ENCODE measurements at regions not wholly inside any gene's neighbourhood (a gene's known extent, or its start where the extent isn't known, plus 50 kb on each side); places are given as distances from the start of the nearest gene placed in this dataset.
"Not testable (repeated sequence)": the region's sequence is repeated elsewhere in the genome, so short reads cannot be mapped to it uniquely, and the experiment has no call there.

GRCh38 chr12:41652981-41653380 lies 464.9 kb downstream of the PDZRN4 start:
- no peak for DNase-seq
- TF ChIP-seq, protein P1, sequence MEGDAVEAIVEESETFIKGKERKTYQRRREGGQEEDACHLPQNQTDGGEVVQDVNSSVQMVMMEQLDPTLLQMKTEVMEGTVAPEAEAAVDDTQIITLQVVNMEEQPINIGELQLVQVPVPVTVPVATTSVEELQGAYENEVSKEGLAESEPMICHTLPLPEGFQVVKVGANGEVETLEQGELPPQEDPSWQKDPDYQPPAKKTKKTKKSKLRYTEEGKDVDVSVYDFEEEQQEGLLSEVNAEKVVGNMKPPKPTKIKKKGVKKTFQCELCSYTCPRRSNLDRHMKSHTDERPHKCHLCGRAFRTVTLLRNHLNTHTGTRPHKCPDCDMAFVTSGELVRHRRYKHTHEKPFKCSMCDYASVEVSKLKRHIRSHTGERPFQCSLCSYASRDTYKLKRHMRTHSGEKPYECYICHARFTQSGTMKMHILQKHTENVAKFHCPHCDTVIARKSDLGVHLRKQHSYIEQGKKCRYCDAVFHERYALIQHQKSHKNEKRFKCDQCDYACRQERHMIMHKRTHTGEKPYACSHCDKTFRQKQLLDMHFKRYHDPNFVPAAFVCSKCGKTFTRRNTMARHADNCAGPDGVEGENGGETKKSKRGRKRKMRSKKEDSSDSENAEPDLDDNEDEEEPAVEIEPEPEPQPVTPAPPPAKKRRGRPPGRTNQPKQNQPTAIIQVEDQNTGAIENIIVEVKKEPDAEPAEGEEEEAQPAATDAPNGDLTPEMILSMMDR (IDR thresholded peaks at IDR 0.05; ENCODE audit: low read depth, low read length): no peak
- H3K9me3 ChIP-seq (ENCODE audit: severe bottlenecking): no peaks in the 10 kb centered on the region

DNA sequence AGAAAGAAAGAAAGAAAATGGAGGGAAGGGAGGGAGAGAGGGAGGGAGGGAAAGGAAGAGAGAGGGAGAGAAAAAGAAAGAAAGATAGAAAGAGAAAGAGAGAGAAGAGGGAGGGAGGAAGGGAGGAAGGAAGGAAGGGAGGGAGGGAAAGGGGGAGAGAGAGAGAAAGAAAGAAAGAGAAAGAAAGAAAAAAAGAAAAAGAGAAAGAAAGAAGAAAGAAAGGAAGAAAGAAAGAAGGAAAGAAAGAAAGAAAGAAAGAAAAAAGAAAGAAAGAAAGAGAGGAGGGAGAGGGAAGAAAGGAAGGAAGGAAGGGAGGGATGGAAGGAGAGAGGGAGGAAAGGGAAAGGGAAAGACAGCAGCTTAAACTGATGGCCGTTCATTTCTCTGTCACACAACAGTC lies 457.5 kb downstream of the PDZRN4 start:
- TF ChIP-seq, protein P1 (IDR thresholded peaks at IDR 0.05; ENCODE audit: low read depth, low read length): no peak
- Histone ChIP-seq H3K9me3 (ENCODE audit: severe bottlenecking) (no peaks in the 10 kb centered on the region), H3K36me3 (no peaks in the 10 kb centered on the region), H3K4me3 (ENCODE audit: low read depth, low read length) (no peak overlapping the region), H3K27me3 (ENCODE audit: insufficient read depth, low read depth, severe bottlenecking) (no peaks in the 10 kb centered on the region), H3K27ac (no peak overlapping the region)
- DNase-seq: no peak

More at GRCh38 chr12:41652981-41653380, 464.9 kb downstream of the PDZRN4 start:
- H3K4me3 ChIP-seq (ENCODE audit: low read depth, low read length): no peak overlapping the region
- no peaks in the 10 kb centered on the region for H3K36me3 ChIP-seq
- H3K27me3 ChIP-seq (ENCODE audit: insufficient read depth, low read depth, severe bottlenecking): no peaks in the 10 kb centered on the region
- no peak overlapping the region for H3K27ac ChIP-seq

DNA sequence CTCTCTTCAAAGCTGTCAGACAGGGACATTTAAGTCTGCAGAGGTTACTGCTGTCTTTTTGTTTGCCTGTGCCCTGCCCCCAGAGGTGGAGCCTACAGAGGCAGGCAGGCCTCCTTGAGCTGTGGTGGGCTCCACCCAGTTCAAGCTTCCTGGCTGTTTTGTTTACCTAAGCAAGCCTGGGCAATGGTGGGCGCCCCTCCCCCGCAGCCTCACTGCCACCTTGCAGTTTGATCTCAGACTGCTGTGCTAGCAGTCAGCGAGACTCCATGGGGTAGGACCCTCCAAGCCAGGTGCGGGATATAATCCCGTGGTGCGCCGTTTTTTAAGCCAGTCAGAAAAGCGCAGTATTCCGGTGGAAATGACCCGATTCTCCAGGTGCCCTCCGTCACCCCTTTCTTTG lies 454.7 kb downstream of the PDZRN4 start:
- H3K27me3 ChIP-seq (ENCODE audit: insufficient read depth, low read depth, severe bottlenecking); H3K4me3 ChIP-seq (ENCODE audit: low read depth, low read length); H3K36me3 ChIP-seq; H3K9me3 ChIP-seq (ENCODE audit: severe bottlenecking); DNase-seq; H3K27ac ChIP-seq: not testable (repeated sequence)

GRCh38 chr12:41636653-41637052 lies 448.5 kb downstream of the PDZRN4 start:
- H3K27me3 ChIP-seq (ENCODE audit: insufficient read depth, low read depth, severe bottlenecking): no peaks in the 10 kb centered on the region
- H3K27ac ChIP-seq: no peak overlapping the region
- no peak overlapping the region for H3K4me3 ChIP-seq (ENCODE audit: low read depth, low read length)
- no peaks in the 10 kb centered on the region for H3K36me3 ChIP-seq
- TF ChIP-seq, protein P1 (IDR thresholded peaks at IDR 0.05; ENCODE audit: low read depth, low read length): no peak
- DNase-seq: no peak
- peaks cover 11% of the 10 kb centered on the region for H3K9me3 ChIP-seq (ENCODE audit: severe bottlenecking)

- Histone ChIP-seq H3K36me3 (no peaks in the 10 kb centered on the region), H3K27ac (peak overlapping the region; percentile 79; the same call in 1 of the 2 replicates), H3K4me3 (ENCODE audit: low read depth, low read length) (no peak overlapping the region), H3K9me3 (ENCODE audit: severe bottlenecking) (peaks cover 11% of the 10 kb centered on the region), H3K27me3 (ENCODE audit: insufficient read depth, low read depth, severe bottlenecking) (no peaks in the 10 kb centered on the region)
- no peak for DNase-seq
- TF ChIP-seq, protein P1 (IDR thresholded peaks at IDR 0.05; ENCODE audit: low read depth, low read length): no peak
These were observed 447.7 kb downstream of the PDZRN4 start for GRCh38 chr12:41635626-41636364.

DNA sequence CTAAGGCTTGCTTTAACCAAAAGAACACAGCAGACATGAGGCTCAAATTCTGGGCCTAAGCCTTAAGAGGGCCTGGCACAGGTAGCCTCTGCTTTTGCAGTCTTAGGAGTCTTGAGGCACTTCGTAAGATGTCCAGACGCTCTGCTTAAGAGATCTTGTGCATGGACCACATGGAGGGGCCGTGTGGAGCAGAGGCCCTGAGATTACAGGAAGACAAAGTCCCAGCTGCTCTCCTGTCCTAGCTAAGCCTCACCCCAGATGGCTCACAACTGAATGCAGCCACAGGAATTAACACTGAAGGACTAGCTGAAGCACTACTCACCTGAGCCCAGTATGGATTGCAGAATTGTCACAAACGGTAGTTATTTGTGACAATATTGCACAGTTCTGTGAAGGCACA lies 446.0 kb downstream of the PDZRN4 start:
- Histone ChIP-seq H3K27ac (peak overlapping the region; percentile 79), H3K9me3 (ENCODE audit: severe bottlenecking) (peaks cover 11% of the 10 kb centered on the region), H3K27me3 (ENCODE audit: insufficient read depth, low read depth, severe bottlenecking) (no peaks in the 10 kb centered on the region), H3K4me3 (ENCODE audit: low read depth, low read length) (no peak overlapping the region), H3K36me3 (no peaks in the 10 kb centered on the region)
- peak; percentile 90 for DNase-seq
- TF ChIP-seq, protein P1 (IDR thresholded peaks at IDR 0.05; ENCODE audit: low read depth, low read length): no peak
